Central memory CD8-positive, alpha-beta T cell (primary cell): ENCODE measurements at regions not wholly inside any gene's neighbourhood (a gene's known extent, or its start where the extent isn't known, plus 50 kb on each side); places are given as distances from the start of the nearest gene placed in this dataset.
"Not testable (repeated sequence)": the region's sequence is repeated elsewhere in the genome, so short reads cannot be mapped to it uniquely, and the experiment has no call there.

Experiments
- ATAC-seq: fragments of 150-1000 bp; cut with Tn5 transposase; replicated peaks from 2 replicates; pipeline ENCODE4 v1.10.0; 2022; ENCODE audit warnings: mild to moderate bottlenecking, moderate FRiP score, moderate number of reproducible peaks; ENCODE audit not compliant: poor library complexity, severe bottlenecking; ENCODE audit errors: extremely low read depth
- DNase-seq, 2 donors: peaks; one replicate each; pipeline ENCODE4 v3.0.0; 2021; ENCODE audit warnings: low spot score in 2 of 2
- H3K27ac Mint-ChIP-seq: one replicate; pipeline ENCODE4 v1.8.0; 2022; ENCODE audit warnings: low read depth, mild to moderate bottlenecking, moderate library complexity, mixed read lengths
- H3K27me3 Mint-ChIP-seq: one replicate; pipeline ENCODE4 v1.8.0; 2022; ENCODE audit warnings: mixed read lengths
- H3K36me3 Mint-ChIP-seq: one replicate; pipeline ENCODE4 v1.8.0; 2022; ENCODE audit warnings: mild to moderate bottlenecking, moderate library complexity, mixed read lengths; ENCODE audit not compliant: insufficient read depth
- H3K4me1 Mint-ChIP-seq: one replicate; pipeline ENCODE4 v1.8.0; 2022; ENCODE audit warnings: mixed read lengths
- H3K4me3 Mint-ChIP-seq: one replicate; pipeline ENCODE4 v1.8.0; 2022; ENCODE audit warnings: mild to moderate bottlenecking, moderate library complexity, mixed read lengths
- H3K9me3 Mint-ChIP-seq: one replicate; pipeline ENCODE4 v1.8.0; 2022; ENCODE audit warnings: mixed read lengths

DNA sequence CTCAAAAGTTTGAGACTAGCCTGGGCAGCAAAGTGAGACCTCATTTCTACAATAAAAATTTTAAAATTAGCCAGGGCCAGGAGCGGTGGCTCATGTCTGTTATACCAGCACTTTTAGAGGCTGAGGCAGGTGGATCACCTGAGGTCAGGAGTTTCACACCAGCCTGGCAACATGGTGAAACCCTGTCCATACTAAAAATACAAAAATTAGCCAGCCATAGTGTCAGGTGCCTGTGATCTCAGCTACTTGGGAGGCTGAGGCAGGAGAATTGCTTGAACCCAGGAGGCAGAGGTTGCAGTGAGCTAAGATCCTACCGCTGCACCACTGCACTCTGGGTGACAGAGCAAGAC is 85.1 kb upstream of the MAP4 start:
- not testable (repeated sequence) for DNase-seq, H3K27ac Mint-ChIP-seq, H3K4me3 Mint-ChIP-seq

DNA sequence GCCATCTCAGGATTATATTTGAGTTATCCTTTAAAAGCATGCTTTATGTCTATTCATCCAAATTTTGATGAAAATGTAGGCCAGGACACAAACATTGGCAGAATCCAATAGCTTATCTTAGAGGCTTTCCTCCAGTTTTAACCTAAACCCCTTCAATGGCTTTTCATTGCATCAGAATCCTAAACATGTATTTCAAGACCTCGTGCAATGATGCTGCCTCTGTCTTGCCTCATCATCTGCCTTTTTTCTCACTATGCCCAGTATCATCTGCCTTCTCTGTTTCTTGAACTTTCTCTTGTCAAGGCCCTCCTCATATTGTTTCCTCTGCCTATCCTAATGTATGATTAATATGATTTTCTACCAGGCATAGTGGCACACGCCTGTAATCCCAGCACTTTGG is 76.1 kb upstream of the MAP4 start:
- ATAC-seq, result no peak
- peaks cover 6% of the 10 kb centered on the region for H3K36me3 Mint-ChIP-seq
- DNase-seq, result no peak

More for the DNA sequence above, 85.1 kb upstream of the MAP4 start:
- not testable (repeated sequence) for H3K27me3 Mint-ChIP-seq, H3K36me3 Mint-ChIP-seq, H3K4me1 Mint-ChIP-seq, ATAC-seq, H3K9me3 Mint-ChIP-seq

DNA sequence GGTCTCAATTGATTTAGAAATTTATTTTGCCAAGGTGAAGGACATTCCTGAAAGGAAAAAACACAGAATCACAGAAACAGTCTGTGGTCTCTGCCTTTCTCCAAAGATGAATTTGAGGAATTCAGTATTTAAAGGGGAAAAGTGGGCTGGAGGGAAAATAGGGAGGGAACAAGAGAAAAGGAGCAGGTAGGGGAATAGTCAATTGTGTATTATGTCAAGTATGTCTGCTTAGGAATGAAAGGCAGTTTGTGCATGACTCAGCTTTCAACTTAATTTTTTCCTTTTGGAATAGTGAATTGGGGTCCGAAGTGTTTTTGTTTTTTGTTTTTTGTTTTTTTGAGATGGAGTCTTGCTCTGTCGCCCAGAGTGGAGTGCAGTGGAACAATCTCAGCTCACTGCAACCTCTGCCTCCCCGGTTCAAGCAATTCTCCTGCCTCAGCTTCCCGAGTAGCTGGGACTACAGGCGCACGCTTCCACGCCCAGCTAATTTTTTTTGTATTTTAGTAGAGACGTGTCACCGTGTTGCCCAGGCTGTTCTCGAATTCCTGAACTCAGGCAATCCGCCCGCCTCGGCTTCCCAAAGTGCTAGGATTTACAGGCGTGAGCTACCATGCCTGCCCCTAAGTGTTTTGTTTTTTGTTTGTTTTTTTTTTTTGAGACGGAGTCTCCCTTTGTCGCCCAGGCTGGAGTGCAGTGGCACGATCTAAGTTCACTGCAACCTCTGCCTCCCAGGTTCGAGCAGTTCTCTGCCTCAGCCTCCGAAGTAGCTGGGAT is 74.1 kb upstream of the MAP4 start:
- H3K27me3 Mint-ChIP-seq, result no peaks in the 10 kb centered on the region
- peaks cover 6% of the 10 kb centered on the region for H3K36me3 Mint-ChIP-seq
- H3K27ac Mint-ChIP-seq, result peak overlapping the region; percentile 91
- no peaks in the 10 kb centered on the region for H3K9me3 Mint-ChIP-seq
- no peak for ATAC-seq
- peak overlapping the region; percentile 11 for H3K4me3 Mint-ChIP-seq
- peaks cover 17% of the 10 kb centered on the region for H3K4me1 Mint-ChIP-seq
- DNase-seq, result no peak

More for the DNA sequence above, 76.1 kb upstream of the MAP4 start:
- no peaks in the 10 kb centered on the region for H3K27me3 Mint-ChIP-seq
- no peak overlapping the region for H3K27ac Mint-ChIP-seq
- H3K4me3 Mint-ChIP-seq, result no peak overlapping the region
- H3K9me3 Mint-ChIP-seq, result no peaks in the 10 kb centered on the region
- H3K4me1 Mint-ChIP-seq, result peaks cover 11% of the 10 kb centered on the region

DNA sequence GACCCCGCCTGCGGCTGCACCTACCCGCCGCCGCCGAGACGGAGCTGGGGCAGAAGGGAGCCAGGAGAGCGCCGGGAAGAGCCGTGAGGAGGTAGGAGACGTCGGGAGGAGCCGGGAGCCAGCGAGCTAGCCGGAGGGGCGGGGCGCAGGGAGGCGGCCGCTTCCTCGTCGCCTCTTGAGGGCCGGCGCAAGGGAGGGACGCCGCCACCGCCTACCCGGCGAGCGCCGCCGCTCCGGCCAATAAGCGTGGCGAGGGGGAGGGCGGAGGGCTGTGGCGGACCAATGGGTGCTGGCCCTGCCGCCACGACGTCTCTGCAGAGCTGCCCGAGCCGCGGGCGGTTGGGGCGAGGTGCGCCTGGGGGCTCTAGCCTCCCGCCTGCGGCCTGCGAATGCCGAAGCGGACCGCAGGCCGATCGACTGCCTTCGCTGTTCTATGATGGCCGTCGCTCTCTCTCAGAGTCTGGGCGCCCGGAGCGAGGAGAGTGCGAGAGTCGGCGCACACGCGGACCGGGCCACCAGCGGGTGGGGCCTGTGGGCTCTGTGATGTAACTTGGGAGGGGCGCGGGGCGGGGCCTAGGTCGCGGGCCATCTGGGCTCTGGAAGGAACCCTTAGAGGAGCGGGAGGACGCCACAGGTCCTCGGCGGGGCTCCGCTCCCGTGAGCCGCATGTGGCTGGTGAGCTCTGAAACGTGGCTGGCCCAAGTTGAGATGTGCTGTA is 72.7 kb upstream of the MAP4 start:
- ATAC-seq (peak; percentile 93), DNase-seq (peak; percentile 85 to 89)
- Mint-ChIP-seq H3K27me3 (no peaks in the 10 kb centered on the region), H3K9me3 (no peaks in the 10 kb centered on the region), H3K4me3 (peak overlapping the region; percentile 90), H3K4me1 (peaks cover 26% of the 10 kb centered on the region), H3K27ac (peak overlapping the region; percentile 91), H3K36me3 (peaks cover 9% of the 10 kb centered on the region)

DNA sequence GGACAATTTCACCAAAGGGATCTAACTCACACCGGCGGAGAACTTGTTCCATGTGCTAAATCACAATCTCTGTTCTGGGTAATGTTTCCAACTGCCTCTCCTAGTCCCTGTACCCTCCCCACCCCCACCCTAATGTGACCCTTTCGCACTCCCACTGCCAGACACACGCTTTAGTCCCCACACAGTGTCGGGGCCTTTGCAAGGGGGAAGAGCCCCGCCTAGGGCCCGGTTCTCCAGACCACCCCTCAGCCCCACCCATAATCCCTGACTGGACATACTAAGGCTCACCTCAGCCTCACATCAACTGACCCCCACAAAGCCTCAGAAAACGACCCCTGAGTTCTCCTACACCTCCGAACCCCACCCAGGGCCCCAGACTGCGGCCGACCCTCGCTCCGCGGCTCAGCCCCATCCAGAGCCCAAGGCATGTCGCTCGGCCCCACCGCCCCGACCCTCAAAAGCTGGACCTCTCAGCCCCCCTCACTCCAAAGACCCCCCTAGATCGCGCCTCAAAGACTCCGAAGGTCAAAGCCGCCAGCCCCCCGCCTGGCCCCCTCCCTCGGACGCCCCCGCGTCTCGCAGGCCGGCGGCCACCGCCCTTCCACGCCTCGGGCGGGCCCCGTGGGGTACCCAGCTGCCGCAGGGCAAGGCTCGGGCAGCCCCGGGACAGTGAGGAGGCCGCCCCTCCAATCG is 72.0 kb upstream of the MAP4 start:
- ATAC-seq (peak; percentile 11), DNase-seq (no peak)
- Mint-ChIP-seq H3K36me3 (peaks cover 12% of the 10 kb centered on the region), H3K27me3 (no peaks in the 10 kb centered on the region), H3K27ac (peak overlapping the region; percentile 91), H3K4me1 (peaks cover 26% of the 10 kb centered on the region), H3K4me3 (peak overlapping the region; percentile 90), H3K9me3 (no peaks in the 10 kb centered on the region)

DNA sequence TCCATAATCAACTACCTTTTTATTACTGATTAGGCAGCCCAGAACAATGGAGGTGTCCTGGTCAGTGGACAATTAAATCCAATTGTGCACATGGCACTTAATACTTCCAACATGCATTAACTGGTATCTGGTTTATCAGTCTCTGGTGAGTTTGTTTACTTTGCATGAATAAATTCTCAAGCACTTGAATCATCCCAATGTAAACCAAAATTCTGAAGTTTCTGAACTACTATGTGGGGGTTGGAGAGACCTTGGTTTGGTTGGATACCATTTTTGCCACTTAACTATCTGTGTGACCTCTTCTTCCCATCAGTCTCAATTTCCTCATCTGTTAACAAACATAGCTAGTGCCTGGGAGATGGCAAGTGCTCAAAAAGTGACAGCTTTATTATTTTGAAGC is 70.5 kb upstream of the MAP4 start:
- DNase-seq, result no peak
- H3K27ac Mint-ChIP-seq, result no peak overlapping the region

DNA sequence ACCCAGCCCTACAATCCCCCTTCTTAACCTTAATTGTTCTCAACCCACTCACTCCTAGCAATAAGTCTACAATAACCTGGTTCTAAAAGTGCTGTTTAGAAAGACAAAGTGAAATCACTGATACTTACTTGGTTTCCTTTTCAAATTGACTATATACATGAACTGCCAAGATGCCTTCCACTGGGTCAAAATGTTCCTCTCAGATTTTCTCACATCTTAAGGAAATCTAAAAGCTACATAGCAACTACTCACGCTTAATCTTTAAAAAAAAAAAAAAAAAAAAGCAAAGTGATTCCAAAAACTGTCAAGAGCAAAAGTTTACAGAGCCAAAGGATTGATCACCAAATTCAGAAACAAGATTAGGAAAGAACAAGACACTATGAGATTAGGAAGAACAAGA is 68.7 kb upstream of the MAP4 start:
- no peak overlapping the region for H3K4me3 Mint-ChIP-seq
- no peaks in the 10 kb centered on the region for H3K27me3 Mint-ChIP-seq
- no peak overlapping the region for H3K27ac Mint-ChIP-seq
- peaks cover 14% of the 10 kb centered on the region for H3K36me3 Mint-ChIP-seq
- H3K9me3 Mint-ChIP-seq, result no peaks in the 10 kb centered on the region
- no peak for DNase-seq
- ATAC-seq, result no peak
- H3K4me1 Mint-ChIP-seq, result peaks cover 31% of the 10 kb centered on the region

More for the DNA sequence above, 70.5 kb upstream of the MAP4 start:
- Mint-ChIP-seq H3K36me3 (peaks cover 12% of the 10 kb centered on the region), H3K4me3 (peak overlapping the region; percentile 90), H3K4me1 (peaks cover 29% of the 10 kb centered on the region), H3K27me3 (no peaks in the 10 kb centered on the region), H3K9me3 (no peaks in the 10 kb centered on the region)
- no peak for ATAC-seq

DNA sequence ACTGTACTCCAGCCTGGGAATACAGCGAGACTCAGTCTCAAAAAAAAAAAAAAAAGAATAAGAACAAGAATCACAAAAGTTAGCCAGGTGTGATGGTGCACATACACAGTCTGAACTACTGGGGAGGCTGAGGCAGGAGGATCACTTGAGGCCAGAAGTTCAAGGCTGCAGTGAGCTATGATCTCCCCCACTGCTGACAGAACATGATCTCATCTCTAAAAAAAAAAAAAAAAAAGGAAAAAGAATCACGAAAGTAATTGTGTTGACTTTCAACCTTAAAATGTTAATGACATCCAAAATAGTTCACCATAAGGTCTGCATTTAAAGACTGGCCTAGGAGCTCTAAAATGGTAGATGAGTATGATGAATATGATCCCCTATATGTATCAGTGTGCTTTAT is 68.0 kb upstream of the MAP4 start:
- Mint-ChIP-seq H3K27ac (no peak overlapping the region), H3K36me3 (peaks cover 13% of the 10 kb centered on the region), H3K9me3 (no peaks in the 10 kb centered on the region), H3K27me3 (no peaks in the 10 kb centered on the region), H3K4me1 (peaks cover 31% of the 10 kb centered on the region), H3K4me3 (no peak overlapping the region)
- DNase-seq (no peak), ATAC-seq (no peak)

DNA sequence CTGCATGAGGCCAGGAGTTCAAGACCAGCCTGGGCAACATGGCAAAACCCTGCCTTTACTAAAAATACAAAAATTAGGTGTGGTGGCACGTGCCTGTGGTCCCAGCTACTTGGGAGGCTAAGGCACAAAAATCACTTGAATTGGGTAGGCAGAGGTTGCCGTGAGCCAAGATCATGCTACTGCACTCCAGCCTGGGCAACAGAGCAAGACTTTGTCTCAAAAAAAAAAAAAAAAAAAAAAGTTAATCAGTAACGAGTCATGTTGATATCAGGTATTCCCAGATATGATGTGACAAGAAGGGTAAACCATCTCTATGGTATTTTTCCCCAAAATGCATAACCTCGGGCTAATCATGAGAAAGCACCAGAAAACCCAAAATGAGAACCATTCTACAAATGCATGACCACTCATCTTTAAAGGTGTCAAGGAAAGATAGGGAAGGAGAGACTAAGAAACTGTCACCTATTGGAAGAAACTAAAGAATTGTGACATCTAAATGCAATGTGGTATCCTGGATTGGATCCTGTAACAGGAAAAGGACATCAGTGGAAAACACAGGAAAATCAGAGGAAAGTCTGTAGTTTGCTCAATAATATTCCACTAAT is 66.5 kb upstream of the MAP4 start:
- H3K36me3 Mint-ChIP-seq, result peaks cover 12% of the 10 kb centered on the region
- H3K4me1 Mint-ChIP-seq, result peaks cover 28% of the 10 kb centered on the region
- DNase-seq (no peak), ATAC-seq (no peak)
- no peaks in the 10 kb centered on the region for H3K27me3 Mint-ChIP-seq
- H3K27ac Mint-ChIP-seq, result no peak overlapping the region
- no peaks in the 10 kb centered on the region for H3K9me3 Mint-ChIP-seq
- no peak overlapping the region for H3K4me3 Mint-ChIP-seq

DNA sequence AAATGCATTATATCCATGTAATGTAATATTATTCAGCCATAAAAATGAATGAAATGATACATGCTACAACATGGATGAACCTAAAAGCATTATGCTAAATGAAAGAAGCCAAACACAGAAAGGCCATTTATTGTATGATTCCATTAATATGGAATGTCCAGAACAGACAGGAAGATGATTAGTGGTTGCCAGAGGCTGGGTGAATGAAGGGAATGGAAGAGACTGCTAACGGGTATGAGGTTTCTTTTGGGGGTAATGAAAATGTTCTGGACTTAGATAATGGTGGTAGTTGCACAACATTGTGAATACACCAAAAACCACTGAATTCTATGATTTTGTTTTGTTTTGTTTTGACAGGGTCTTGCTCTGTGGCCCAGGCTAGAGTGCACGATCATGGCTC is 61.6 kb upstream of the MAP4 start:
- no peak for ATAC-seq
- H3K4me1 Mint-ChIP-seq, result peaks cover 11% of the 10 kb centered on the region
- no peaks in the 10 kb centered on the region for H3K9me3 Mint-ChIP-seq
- H3K36me3 Mint-ChIP-seq, result peaks cover 5% of the 10 kb centered on the region
- H3K27ac Mint-ChIP-seq, result peak overlapping the region; percentile 2
- no peak for DNase-seq
- no peaks in the 10 kb centered on the region for H3K27me3 Mint-ChIP-seq
- no peak overlapping the region for H3K4me3 Mint-ChIP-seq

DNA sequence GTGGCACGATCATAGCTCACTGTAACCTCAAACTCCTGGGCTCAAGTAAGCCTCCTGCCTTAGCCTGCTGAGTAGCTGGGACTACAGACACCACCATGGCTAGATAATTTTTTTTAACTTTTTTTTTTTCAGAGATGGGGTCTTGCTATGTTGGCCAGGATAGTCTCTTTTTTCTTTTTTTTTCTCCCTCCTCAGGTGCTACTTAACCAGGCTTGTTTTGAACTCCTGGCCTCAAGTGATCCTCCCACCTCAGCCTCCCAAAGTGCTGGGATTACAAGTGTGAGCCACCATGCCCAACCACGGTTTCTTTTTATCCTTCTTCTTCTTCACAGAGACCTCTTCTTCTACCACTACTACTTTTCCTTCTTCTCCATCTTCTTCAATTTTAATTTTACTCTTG is 53.8 kb upstream of the MAP4 start:
- H3K27me3 Mint-ChIP-seq, result no peaks in the 10 kb centered on the region
- no peak overlapping the region for H3K4me3 Mint-ChIP-seq
- ATAC-seq (no peak), DNase-seq (no peak)
- peaks cover 11% of the 10 kb centered on the region for H3K36me3 Mint-ChIP-seq
- H3K27ac Mint-ChIP-seq, result no peak overlapping the region
- no peaks in the 10 kb centered on the region for H3K9me3 Mint-ChIP-seq
- H3K4me1 Mint-ChIP-seq, result peaks cover 15% of the 10 kb centered on the region

DNA sequence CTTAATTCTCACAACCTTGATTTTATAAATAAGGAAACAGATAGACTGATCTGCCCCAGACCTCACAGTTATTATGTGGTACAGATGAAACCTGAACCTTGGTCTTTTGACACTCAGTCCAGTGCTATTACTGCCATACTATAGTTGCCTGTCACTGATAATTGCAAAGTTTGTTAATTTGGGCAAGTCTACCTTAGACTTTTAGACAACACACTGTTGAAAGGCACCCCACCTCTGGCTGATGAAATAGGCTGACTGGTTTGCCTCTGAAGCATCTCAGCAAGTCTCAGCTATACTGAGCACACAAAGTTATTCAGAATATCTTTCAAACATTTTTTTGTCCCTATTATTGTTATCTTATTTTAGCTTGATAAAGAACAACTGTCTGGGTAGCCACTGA is 53.1 kb upstream of the MAP4 start:
- Mint-ChIP-seq H3K4me3 (no peak overlapping the region), H3K27me3 (no peaks in the 10 kb centered on the region), H3K27ac (no peak overlapping the region), H3K9me3 (no peaks in the 10 kb centered on the region), H3K4me1 (peaks cover 20% of the 10 kb centered on the region), H3K36me3 (peaks cover 11% of the 10 kb centered on the region)
- ATAC-seq (no peak), DNase-seq (no peak)
